ENCODE measurements at regions not wholly inside any gene's neighbourhood (a gene's known extent, or its start where the extent isn't known, plus 50 kb on each side); places are given as distances from the start of the nearest gene placed in this dataset.

GRCh38 chr3:74676-75243 is 121.8 kb upstream of the CHL1 start:
- TF ChIP-seq CTCF (conservative IDR thresholded peaks at IDR 0.05 in 1 of 2, IDR thresholded peaks at IDR 0.05 in 1 of 2; ENCODE audit: extremely low read depth in 1 of 2, insufficient read depth in 1 of 2, low read depth in 1 of 2, low read length in 2 of 2) (no peak), EZH2 (IDR thresholded peaks at IDR 0.05; ENCODE audit: borderline replicate concordance, low read length) (no peak)
